Erythroblast (primary cell): ENCODE measurements at regions not wholly inside any gene's neighbourhood (a gene's known extent, or its start where the extent isn't known, plus 50 kb on each side); places are given as distances from the start of the nearest gene placed in this dataset.

Experiments used
- GATA1 ChIP-seq: IDR thresholded peaks from 2 replicates; pipeline ENCODE4 v1.6.1; 2011; ENCODE audit warnings: low read depth, mild to moderate bottlenecking, control low read depth, low read length, moderate library complexity
- POLR2A ChIP-seq: IDR thresholded peaks from 2 replicates; pipeline ENCODE4 v1.6.1; 2011; ENCODE audit warnings: mild to moderate bottlenecking, low read length

DNA sequence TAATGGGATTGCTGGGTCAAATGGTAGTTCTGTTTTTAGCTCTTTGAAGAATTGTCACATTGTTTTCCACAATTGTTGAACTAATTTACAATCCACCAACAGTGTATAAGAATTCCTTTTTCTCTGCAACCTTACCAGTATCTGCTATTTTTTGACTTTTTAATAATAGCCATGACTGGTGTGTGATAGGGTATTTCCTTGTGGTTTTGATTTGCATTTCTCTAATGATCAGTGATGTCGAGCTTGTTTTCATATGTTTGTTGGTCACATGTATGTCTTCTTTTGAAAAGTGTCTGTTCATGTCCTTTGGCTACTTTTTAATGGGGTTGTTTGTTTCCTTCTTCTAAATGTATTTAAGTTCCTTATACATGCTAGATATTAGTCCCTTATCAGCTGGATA, 322.3 kb downstream of the CDH2 start:
- TF ChIP-seq POLR2A (no peak), GATA1 (no peak)
